PFSK-1 (cell line): ENCODE measurements at regions not wholly inside any gene's neighbourhood (a gene's known extent, or its start where the extent isn't known, plus 50 kb on each side); places are given as distances from the start of the nearest gene placed in this dataset.

Experiments used
- FOXP2 ChIP-seq: optimal IDR thresholded peaks from 2 replicates; pipeline ENCODE3; 2011; ENCODE audit warnings: borderline replicate concordance, control low read depth, inconsistent platforms; ENCODE audit not compliant: insufficient read depth; ENCODE audit errors: extremely low read length, extremely low read depth
- POLR2AphosphoS5 ChIP-seq: IDR thresholded peaks from 2 replicates; pipeline ENCODE4 v1.6.1; 2012; ENCODE audit warnings: low read depth, mild to moderate bottlenecking, control low read depth, low read length, moderate library complexity
- SIN3A ChIP-seq: IDR thresholded peaks from 2 replicates; pipeline ENCODE4 v1.6.1; 2012; ENCODE audit warnings: mild to moderate bottlenecking, low read length, moderate library complexity, borderline replicate concordance; ENCODE audit not compliant: insufficient read depth
- TAF1 ChIP-seq: IDR thresholded peaks from 2 replicates; pipeline ENCODE4 v1.6.1; 2012; ENCODE audit warnings: low read length, control low read depth, borderline replicate concordance; ENCODE audit not compliant: insufficient read depth
- TF ChIP-seq, protein P1 (sequence below), 2 experiments: IDR thresholded peaks; 2 replicates each; pipeline versions ENCODE4 v1.6.1 to v1.8.0; 2011 to 2012; ENCODE audit warnings: low read depth in 2 of 2, low read length in 2 of 2, control low read depth in 1 of 2, inconsistent platforms in 1 of 2, mild to moderate bottlenecking in 1 of 2, moderate library complexity in 1 of 2; ENCODE audit not compliant: insufficient read depth in 1 of 2

DNA sequence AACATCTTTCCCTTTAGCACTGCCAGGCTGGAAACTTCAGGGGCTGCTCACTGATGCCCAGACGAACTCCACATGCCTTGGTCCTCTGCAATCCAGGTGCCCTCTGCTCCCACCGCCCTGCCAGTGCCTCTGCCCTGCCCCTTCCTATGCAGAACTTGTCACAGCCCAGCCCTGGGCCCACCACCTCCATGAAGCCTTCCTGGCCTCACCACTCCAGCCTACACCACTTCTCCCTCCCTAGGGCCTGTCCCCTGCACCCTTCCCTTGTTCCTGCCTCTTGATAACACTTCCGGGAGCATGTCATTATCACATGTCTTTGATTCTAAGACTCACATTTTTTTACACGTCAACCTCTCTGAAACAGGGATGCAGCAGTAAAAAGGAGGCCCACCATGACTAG lies 627.2 kb downstream of the UQCRFS1 start:
- TF ChIP-seq FOXP2 = no peak
- TF ChIP-seq SIN3A = no peak
- TF ChIP-seq, protein P1, sequence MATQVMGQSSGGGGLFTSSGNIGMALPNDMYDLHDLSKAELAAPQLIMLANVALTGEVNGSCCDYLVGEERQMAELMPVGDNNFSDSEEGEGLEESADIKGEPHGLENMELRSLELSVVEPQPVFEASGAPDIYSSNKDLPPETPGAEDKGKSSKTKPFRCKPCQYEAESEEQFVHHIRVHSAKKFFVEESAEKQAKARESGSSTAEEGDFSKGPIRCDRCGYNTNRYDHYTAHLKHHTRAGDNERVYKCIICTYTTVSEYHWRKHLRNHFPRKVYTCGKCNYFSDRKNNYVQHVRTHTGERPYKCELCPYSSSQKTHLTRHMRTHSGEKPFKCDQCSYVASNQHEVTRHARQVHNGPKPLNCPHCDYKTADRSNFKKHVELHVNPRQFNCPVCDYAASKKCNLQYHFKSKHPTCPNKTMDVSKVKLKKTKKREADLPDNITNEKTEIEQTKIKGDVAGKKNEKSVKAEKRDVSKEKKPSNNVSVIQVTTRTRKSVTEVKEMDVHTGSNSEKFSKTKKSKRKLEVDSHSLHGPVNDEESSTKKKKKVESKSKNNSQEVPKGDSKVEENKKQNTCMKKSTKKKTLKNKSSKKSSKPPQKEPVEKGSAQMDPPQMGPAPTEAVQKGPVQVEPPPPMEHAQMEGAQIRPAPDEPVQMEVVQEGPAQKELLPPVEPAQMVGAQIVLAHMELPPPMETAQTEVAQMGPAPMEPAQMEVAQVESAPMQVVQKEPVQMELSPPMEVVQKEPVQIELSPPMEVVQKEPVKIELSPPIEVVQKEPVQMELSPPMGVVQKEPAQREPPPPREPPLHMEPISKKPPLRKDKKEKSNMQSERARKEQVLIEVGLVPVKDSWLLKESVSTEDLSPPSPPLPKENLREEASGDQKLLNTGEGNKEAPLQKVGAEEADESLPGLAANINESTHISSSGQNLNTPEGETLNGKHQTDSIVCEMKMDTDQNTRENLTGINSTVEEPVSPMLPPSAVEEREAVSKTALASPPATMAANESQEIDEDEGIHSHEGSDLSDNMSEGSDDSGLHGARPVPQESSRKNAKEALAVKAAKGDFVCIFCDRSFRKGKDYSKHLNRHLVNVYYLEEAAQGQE (IDR thresholded peaks at IDR 0.05; ENCODE audit: insufficient read depth in 1 of 2, low read depth in 2 of 2, low read length in 2 of 2) = no peak
- no peak for TF ChIP-seq POLR2AphosphoS5
- no peak for TF ChIP-seq TAF1

DNA sequence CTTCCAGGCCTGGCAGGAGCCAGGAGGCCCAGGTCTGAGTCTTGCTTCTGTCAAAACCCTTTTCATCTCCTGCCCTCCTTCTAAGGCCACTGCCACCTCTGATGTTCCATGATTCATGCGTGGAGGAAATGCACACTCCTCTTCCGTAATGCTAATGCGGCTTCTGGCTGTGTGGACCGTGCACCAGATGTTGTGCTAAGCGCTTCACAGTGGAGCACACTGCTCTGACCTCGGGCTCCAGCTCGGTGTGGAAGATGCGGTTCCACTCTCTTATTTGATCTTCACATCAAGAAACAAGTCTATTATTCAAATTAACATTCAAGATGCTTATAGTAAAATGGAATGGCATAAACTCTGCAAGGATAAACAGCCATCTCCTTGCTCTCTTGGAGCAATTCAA lies 629.2 kb downstream of the UQCRFS1 start:
- TF ChIP-seq FOXP2 (no peak), SIN3A (no peak), POLR2AphosphoS5 (no peak), TAF1 (no peak)
- TF ChIP-seq, protein P1 (IDR thresholded peaks at IDR 0.05; ENCODE audit: insufficient read depth in 1 of 2, low read depth in 2 of 2, low read length in 2 of 2) = no peak

DNA sequence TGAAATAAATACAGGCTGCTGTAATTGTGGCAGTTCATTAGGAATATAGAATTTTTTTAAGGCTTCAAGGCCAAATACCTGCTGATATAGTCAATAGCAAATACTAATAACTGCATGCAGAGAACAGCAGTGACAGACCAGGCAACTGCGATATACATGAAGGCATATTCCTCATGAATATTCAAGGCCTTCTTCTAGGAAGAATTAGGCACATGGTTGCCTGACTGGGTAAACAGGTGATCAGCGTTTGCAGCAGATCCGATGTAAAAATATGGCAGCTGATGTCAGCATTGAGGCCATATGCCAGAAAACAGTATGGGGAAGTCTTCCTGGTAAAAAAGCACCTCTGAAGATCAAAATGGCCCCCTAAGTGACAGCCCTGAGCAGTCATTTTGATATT lies 629.7 kb downstream of the UQCRFS1 start:
- no peak for TF ChIP-seq POLR2AphosphoS5
- no peak for TF ChIP-seq TAF1
- TF ChIP-seq SIN3A = no peak
- TF ChIP-seq, protein P1 (IDR thresholded peaks at IDR 0.05; ENCODE audit: insufficient read depth in 1 of 2, low read depth in 2 of 2, low read length in 2 of 2) = no peak
- no peak for TF ChIP-seq FOXP2

DNA sequence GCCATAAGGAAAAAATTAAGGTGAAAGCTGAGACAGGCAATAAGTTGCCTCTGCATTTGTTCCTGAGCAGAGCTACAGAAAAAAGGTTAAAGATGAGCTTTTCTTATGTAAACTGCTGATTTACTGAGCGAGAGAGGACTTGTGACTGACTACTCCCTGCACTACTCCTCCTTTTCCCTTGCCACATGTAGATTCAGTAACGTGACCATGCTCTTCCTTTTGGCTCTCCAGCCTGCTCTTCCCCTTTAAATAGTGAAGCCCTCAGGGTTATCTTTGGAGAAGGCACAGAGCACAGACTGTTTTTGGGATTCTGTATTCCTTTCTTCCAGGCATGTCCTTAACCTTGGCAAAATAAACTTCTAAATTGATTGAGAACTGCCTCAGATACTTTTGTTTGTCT lies 630.2 kb downstream of the UQCRFS1 start:
- TF ChIP-seq SIN3A (no peak), TAF1 (no peak), FOXP2 (no peak), POLR2AphosphoS5 (no peak)
- TF ChIP-seq, protein P1 (IDR thresholded peaks at IDR 0.05; ENCODE audit: insufficient read depth in 1 of 2, low read depth in 2 of 2, low read length in 2 of 2) = no peak

DNA sequence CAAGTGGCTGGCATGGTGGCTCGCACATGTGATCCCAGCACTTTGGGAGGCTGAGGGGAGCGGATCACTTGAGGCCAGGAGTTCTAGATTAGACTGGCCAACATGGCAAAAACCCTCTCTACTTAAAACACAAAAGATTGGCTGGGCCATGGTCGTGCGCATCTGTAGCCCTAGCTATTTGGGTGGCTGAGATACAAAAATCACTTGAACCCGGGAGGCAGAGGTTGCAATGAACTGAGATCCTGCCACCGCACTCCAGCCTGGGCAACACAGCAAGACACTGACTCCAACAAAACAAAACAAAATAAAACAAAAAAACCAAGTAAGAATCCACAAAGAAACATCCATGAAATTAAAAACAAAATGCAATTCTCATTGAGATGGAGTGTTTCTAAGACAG lies 630.6 kb downstream of the UQCRFS1 start:
- TF ChIP-seq POLR2AphosphoS5 (no peak), FOXP2 (no peak), TAF1 (no peak), SIN3A (no peak)
- TF ChIP-seq, protein P1 (IDR thresholded peaks at IDR 0.05; ENCODE audit: insufficient read depth in 1 of 2, low read depth in 2 of 2, low read length in 2 of 2) = no peak
